ENCODE measurements at regions not wholly inside any gene's neighbourhood (a gene's known extent, or its start where the extent isn't known, plus 50 kb on each side); places are given as distances from the start of the nearest gene placed in this dataset.

DNA sequence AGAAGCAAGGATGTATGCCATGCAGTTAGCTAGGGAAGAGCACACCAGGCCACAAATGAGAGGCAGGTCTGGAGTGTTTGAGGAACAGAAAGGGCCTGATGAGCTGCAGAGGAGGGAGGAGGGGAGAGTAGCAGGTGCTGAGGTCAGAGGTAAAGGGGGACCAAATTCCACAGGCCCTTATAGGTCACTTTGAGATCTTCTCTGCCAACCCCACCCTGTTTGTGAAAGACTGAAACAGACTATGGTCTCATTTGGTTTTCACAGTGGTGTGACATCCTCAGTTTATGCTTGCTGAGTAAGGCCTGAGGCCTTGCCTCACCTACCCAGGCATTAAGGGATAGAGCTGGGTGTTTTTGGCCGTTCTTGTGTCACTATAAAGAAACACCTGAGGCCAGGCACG is 187.7 kb upstream of the MYLIP start:
- TF ChIP-seq CTCF (tag by site-specific recombination; IDR thresholded peaks at IDR 0.05) (no peak), TCF7L2 (IDR thresholded peaks at IDR 0.05; ENCODE audit: borderline replicate concordance, low read depth, low read length) (no peak), MYNN (tag by site-specific recombination; IDR thresholded peaks at IDR 0.05; ENCODE audit: borderline replicate concordance) (no peak), ZNF610 (tag by site-specific recombination; IDR thresholded peaks at IDR 0.05; ENCODE audit: borderline replicate concordance) (no peak), ZNF654 (tag by site-specific recombination; IDR thresholded peaks at IDR 0.05; ENCODE audit: low read depth) (no peak), ZNF350 (tag by site-specific recombination; IDR thresholded peaks at IDR 0.05) (no peak), SETDB1 (IDR thresholded peaks at IDR 0.05; ENCODE audit: insufficient read length, low read length) (no peak), ZNF239 (tag by site-specific recombination; IDR thresholded peaks at IDR 0.05) (no peak), ZNF335 (tag by site-specific recombination; conservative IDR thresholded peaks at IDR 0.05) (no peak), MEIS1 (CRISPR knock-in tag; IDR thresholded peaks at IDR 0.05; ENCODE audit: borderline replicate concordance) (no peak), HOXA7 (CRISPR knock-in tag; IDR thresholded peaks at IDR 0.05; ENCODE audit: borderline replicate concordance) (no peak), ZNF596 (tag by site-specific recombination; IDR thresholded peaks at IDR 0.05) (no peak)
- TF ChIP-seq, protein P1, sequence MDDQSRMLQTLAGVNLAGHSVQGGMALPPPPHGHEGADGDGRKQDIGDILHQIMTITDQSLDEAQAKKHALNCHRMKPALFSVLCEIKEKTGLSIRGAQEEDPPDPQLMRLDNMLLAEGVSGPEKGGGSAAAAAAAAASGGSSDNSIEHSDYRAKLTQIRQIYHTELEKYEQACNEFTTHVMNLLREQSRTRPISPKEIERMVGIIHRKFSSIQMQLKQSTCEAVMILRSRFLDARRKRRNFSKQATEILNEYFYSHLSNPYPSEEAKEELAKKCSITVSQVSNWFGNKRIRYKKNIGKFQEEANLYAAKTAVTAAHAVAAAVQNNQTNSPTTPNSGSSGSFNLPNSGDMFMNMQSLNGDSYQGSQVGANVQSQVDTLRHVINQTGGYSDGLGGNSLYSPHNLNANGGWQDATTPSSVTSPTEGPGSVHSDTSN (CRISPR knock-in tag; IDR thresholded peaks at IDR 0.05): no peak
